GM23338 (cell line): ENCODE measurements at regions not wholly inside any gene's neighbourhood (a gene's known extent, or its start where the extent isn't known, plus 50 kb on each side); places are given as distances from the start of the nearest gene placed in this dataset.

Experiments
- CREB1 ChIP-seq: fragments of 250-450 bp; sonication (Bioruptor Pico); IDR thresholded peaks from 2 replicates; pipeline ENCODE4 v1.5.0; 2020; ENCODE audit warnings: low read depth, mild to moderate bottlenecking, moderate library complexity
- CTCF ChIP-seq, 2 experiments: fragments of 200-600 bp in 1 of 2; sonication (generic) in 1 of 2; conservative IDR thresholded peaks; 2 replicates each; pipeline versions ENCODE4 v1.5.1 to v1.6.1; 2016 to 2017; ENCODE audit warnings: antibody characterized with exemption in 2 of 2, low read depth in 2 of 2, mild to moderate bottlenecking in 2 of 2, moderate library complexity in 1 of 2
- NANOG ChIP-seq: IDR thresholded peaks from 2 replicates; pipeline ENCODE4 v1.6.1; 2016; ENCODE audit warnings: antibody characterized with exemption, borderline replicate concordance
- POLR2AphosphoS5 ChIP-seq: IDR thresholded peaks from 2 replicates; pipeline ENCODE4 v1.6.1; 2016; ENCODE audit warnings: antibody characterized with exemption, low read depth
- ZNF462 ChIP-seq: fragments of 250-450 bp; sonication (Bioruptor Pico); IDR thresholded peaks from 2 replicates; pipeline ENCODE4 v1.5.0; 2020; ENCODE audit warnings: mild to moderate bottlenecking, moderate library complexity

GRCh38 chrY:19076846-19077697, 303.5 kb upstream of the HSFY2 start (continued):
- TF ChIP-seq ZNF462 = no peak
- TF ChIP-seq CTCF (conservative IDR thresholded peaks at IDR 0.05; ENCODE audit: low read depth in 2 of 2) = no peak
- no peak for TF ChIP-seq NANOG
- TF ChIP-seq POLR2AphosphoS5 = no peak
- TF ChIP-seq CREB1 (CRISPR knock-in tag) = no peak
